Right lobe of liver (tissue), 4 donors: ENCODE measurements at regions not wholly inside any gene's neighbourhood (a gene's known extent, or its start where the extent isn't known, plus 50 kb on each side); places are given as distances from the start of the nearest gene placed in this dataset.

Source experiments
- CTCF ChIP-seq, 4 donors: fragments of 200-600 bp in 3 of 4; fragments of 450-650 bp in 1 of 4; IDR thresholded peaks; one replicate each; pipeline versions ENCODE4 v1.5.1 to v1.8.0; 2016 to 2022; ENCODE audit warnings: antibody characterized with exemption in 4 of 4, mild to moderate bottlenecking in 2 of 4
- POLR2A ChIP-seq: fragments of 450-650 bp; IDR thresholded peaks from one replicate; pipeline ENCODE4 v1.6.1; 2017; ENCODE audit warnings: antibody characterized with exemption, mild to moderate bottlenecking
- donor health status: DM: no; HTN: no; CAD: no.
- donor health status: DM: no; HTN: no; CAD: no.
- donor health status: DM: no; HTN: yes; CAD: no.

GRCh38 chr12:76268267-76268666 is 79.9 kb downstream of the BBS10 start:
- TF ChIP-seq CTCF (IDR thresholded peaks at IDR 0.05) (no peak), POLR2A (no peak)
